Sciatic nerve (tissue), 2 donors: ENCODE measurements at regions not wholly inside any gene's neighbourhood (a gene's known extent, or its start where the extent isn't known, plus 50 kb on each side); places are given as distances from the start of the nearest gene placed in this dataset.
A peak's percentile ranks its signal among the peaks of the same experiment; 100 is the strongest.

ENCODE experiments used
- ATAC-seq: fragments of 200-7000 bp; cut with Tn5 transposase; one replicate; pipeline ENCODE4 v1.9.1; 2020; ENCODE audit warnings: mild to moderate bottlenecking, moderate library complexity
- DNase-seq: peaks from one replicate; pipeline ENCODE4 v3.0.0-alpha.2; 2020; ENCODE audit warnings: low spot score
- intact Hi-C: fragments of 100-400 bp; cut with DNase I; formaldehyde crosslinking; loops from one replicate; pipeline ENCODE4 v1.14.2; 2022
- donor health status: DM: no; HTN: no; CAD: no.
- donor health status: DM: no; HTN: no; CAD: no.

GRCh38 chr1:55571767-55572166 lies 356.6 kb upstream of the USP24 start:
- ATAC-seq, result no peak
- intact Hi-C loops, result no loop called here
- DNase-seq, result no peak

- ATAC-seq, result peak; percentile 57
- intact Hi-C loops, result no loop called here
- DNase-seq, result no peak
Measured at GRCh38 chr1:55569417-55569816, 354.3 kb upstream of the USP24 start.

- ATAC-seq (no peak), DNase-seq (no peak)
- intact Hi-C loops, result no loop called here
Measured at GRCh38 chr1:55568732-55569131, 353.6 kb upstream of the USP24 start.

- no peak for DNase-seq
- ATAC-seq, result peak; percentile 14
- intact Hi-C loops, result no loop called here
Measured at GRCh38 chr1:55560266-55560665, 345.1 kb upstream of the USP24 start.

- DNase-seq (no peak), ATAC-seq (peak; percentile 58)
- intact Hi-C loops, result no loop called here
Measured at GRCh38 chr1:55559842-55560241, 344.7 kb upstream of the USP24 start.

GRCh38 chr1:55559161-55559611 lies 344.0 kb upstream of the USP24 start:
- ATAC-seq (peak; percentile 67), DNase-seq (no peak)
- intact Hi-C loops, result no loop called here

- peak; percentile 36 for ATAC-seq
- intact Hi-C loops, result no loop called here
- no peak for DNase-seq
Measured at GRCh38 chr1:55558515-55558914, 343.4 kb upstream of the USP24 start.

GRCh38 chr1:55555956-55556725 lies 341.0 kb upstream of the USP24 start:
- no peak for ATAC-seq
- DNase-seq, result no peak
- intact Hi-C loops, result no loop called here

GRCh38 chr1:55554611-55555010 lies 339.4 kb upstream of the USP24 start:
- DNase-seq (no peak), ATAC-seq (no peak)
- intact Hi-C loops, result no loop called here

- intact Hi-C loops, result no loop called here
- DNase-seq (no peak), ATAC-seq (no peak)
Measured at GRCh38 chr1:55552636-55553035, 337.5 kb upstream of the USP24 start.

GRCh38 chr1:55547405-55547804 lies 332.2 kb upstream of the USP24 start:
- intact Hi-C loops, result no loop called here
- ATAC-seq (peak; percentile 71), DNase-seq (no peak)

- intact Hi-C loops, result no loop called here
- ATAC-seq (no peak), DNase-seq (no peak)
Measured at GRCh38 chr1:55546553-55546952, 331.4 kb upstream of the USP24 start.

- intact Hi-C loops, result no loop called here
- DNase-seq (no peak), ATAC-seq (no peak)
Measured at GRCh38 chr1:55544826-55545225, 329.7 kb upstream of the USP24 start.

- ATAC-seq (no peak), DNase-seq (no peak)
Measured at GRCh38 chr1:55542901-55543504, 327.8 kb upstream of the USP24 start.

GRCh38 chr1:55541296-55541695 lies 326.1 kb upstream of the USP24 start:
- DNase-seq (no peak), ATAC-seq (no peak)
- intact Hi-C loops, result no loop called here

More at GRCh38 chr1:55542901-55543504, 327.8 kb upstream of the USP24 start:
- intact Hi-C loops, result no loop called here

- intact Hi-C loops, result no loop called here
- ATAC-seq, result no peak
- no peak for DNase-seq
Measured at GRCh38 chr1:55539652-55540512, 324.7 kb upstream of the USP24 start.

GRCh38 chr1:55538428-55538827 lies 323.3 kb upstream of the USP24 start:
- intact Hi-C loops, result no loop called here
- ATAC-seq, result no peak
- no peak for DNase-seq

- intact Hi-C loops, result no loop called here
- ATAC-seq (peak; percentile 50), DNase-seq (no peak)
Measured at GRCh38 chr1:55536545-55536865, 321.3 kb upstream of the USP24 start.

GRCh38 chr1:55535724-55536544 lies 320.8 kb upstream of the USP24 start:
- DNase-seq (no peak), ATAC-seq (peak; percentile 46)
- intact Hi-C loops, result no loop called here
